GM18909 (cell line): ENCODE measurements at regions not wholly inside any gene's neighbourhood (a gene's known extent, or its start where the extent isn't known, plus 50 kb on each side); places are given as distances from the start of the nearest gene placed in this dataset.

Source experiments
- ATAC-seq: cut with Tn5 transposase; IDR thresholded peaks from one replicate; pipeline ENCODE4 v1.9.1; 2021; ENCODE audit warnings: mild to moderate bottlenecking; ENCODE audit not compliant: unreplicated experiment, poor library complexity

- no peak for ATAC-seq
Measured at GRCh38 chr3:55413236-55413635, 73.9 kb downstream of the WNT5A start.

- no peak for ATAC-seq
Measured at GRCh38 chr3:55412545-55412944, 74.6 kb downstream of the WNT5A start.

GRCh38 chr3:55409806-55410205 lies 77.3 kb downstream of the WNT5A start:
- no peak for ATAC-seq

- no peak for ATAC-seq
Measured at GRCh38 chr3:55408193-55408826, 78.8 kb downstream of the WNT5A start.

GRCh38 chr3:55407426-55407820 lies 79.7 kb downstream of the WNT5A start:
- no peak for ATAC-seq

- ATAC-seq: no peak
Measured at GRCh38 chr3:55406696-55407425, 80.2 kb downstream of the WNT5A start.

GRCh38 chr3:55405436-55405835 lies 81.7 kb downstream of the WNT5A start:
- ATAC-seq: no peak

GRCh38 chr3:55402886-55403609 lies 84.1 kb downstream of the WNT5A start:
- no peak for ATAC-seq

GRCh38 chr3:55380561-55380960 lies 106.5 kb downstream of the WNT5A start:
- no peak for ATAC-seq

- no peak for ATAC-seq
Measured at GRCh38 chr3:55376753-55377347, 110.3 kb downstream of the WNT5A start.

- no peak for ATAC-seq
Measured at GRCh38 chr3:55373423-55373822, 113.7 kb downstream of the WNT5A start.

- ATAC-seq: no peak
Measured at GRCh38 chr3:55370272-55370671, 116.8 kb downstream of the WNT5A start.

- ATAC-seq: no peak
Measured at GRCh38 chr3:55369141-55369847, 117.8 kb downstream of the WNT5A start.

- no peak for ATAC-seq
Measured at GRCh38 chr3:55368366-55368765, 118.7 kb downstream of the WNT5A start.

- no peak for ATAC-seq
Measured at GRCh38 chr3:55367384-55367783, 119.7 kb downstream of the WNT5A start.

- ATAC-seq: no peak
Measured at GRCh38 chr3:55364421-55364820, 122.7 kb downstream of the WNT5A start.

- ATAC-seq: no peak
Measured at GRCh38 chr3:55362210-55362960, 124.7 kb downstream of the WNT5A start.

- no peak for ATAC-seq
Measured at GRCh38 chr3:55357796-55358195, 129.3 kb downstream of the WNT5A start.

- ATAC-seq: no peak
Measured at GRCh38 chr3:55352668-55353067, 134.4 kb downstream of the WNT5A start.

- no peak for ATAC-seq
Measured at GRCh38 chr3:55349851-55350250, 137.3 kb downstream of the WNT5A start.
